ENCODE measurements at regions not wholly inside any gene's neighbourhood (a gene's known extent, or its start where the extent isn't known, plus 50 kb on each side); places are given as distances from the start of the nearest gene placed in this dataset.
"Not testable (repeated sequence)": the region's sequence is repeated elsewhere in the genome, so short reads cannot be mapped to it uniquely, and the experiment has no call there.

DNA sequence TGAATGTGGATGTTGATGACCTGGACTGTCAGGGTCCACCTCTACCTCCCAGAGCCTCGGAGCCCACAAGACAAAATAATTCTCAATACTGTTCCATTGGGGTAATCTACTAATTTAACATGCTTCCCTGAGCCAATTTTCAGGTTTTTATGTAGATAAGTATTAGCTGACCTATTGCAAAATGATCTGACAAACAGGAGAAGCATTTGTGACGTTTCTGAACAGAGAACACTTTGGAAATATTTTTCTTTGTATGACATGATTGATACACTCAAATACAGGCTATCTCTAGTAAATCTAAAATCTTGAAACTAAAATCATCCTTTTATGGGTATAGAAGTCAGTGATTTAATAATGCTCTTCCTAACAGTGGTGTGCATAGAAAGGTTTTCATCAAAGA, 716.6 kb downstream of the KLHL13 start:
- H3K27ac ChIP-seq, result no peak overlapping the region
- TF ChIP-seq, protein P1, sequence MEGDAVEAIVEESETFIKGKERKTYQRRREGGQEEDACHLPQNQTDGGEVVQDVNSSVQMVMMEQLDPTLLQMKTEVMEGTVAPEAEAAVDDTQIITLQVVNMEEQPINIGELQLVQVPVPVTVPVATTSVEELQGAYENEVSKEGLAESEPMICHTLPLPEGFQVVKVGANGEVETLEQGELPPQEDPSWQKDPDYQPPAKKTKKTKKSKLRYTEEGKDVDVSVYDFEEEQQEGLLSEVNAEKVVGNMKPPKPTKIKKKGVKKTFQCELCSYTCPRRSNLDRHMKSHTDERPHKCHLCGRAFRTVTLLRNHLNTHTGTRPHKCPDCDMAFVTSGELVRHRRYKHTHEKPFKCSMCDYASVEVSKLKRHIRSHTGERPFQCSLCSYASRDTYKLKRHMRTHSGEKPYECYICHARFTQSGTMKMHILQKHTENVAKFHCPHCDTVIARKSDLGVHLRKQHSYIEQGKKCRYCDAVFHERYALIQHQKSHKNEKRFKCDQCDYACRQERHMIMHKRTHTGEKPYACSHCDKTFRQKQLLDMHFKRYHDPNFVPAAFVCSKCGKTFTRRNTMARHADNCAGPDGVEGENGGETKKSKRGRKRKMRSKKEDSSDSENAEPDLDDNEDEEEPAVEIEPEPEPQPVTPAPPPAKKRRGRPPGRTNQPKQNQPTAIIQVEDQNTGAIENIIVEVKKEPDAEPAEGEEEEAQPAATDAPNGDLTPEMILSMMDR (conservative IDR thresholded peaks at IDR 0.05), result no peak

DNA sequence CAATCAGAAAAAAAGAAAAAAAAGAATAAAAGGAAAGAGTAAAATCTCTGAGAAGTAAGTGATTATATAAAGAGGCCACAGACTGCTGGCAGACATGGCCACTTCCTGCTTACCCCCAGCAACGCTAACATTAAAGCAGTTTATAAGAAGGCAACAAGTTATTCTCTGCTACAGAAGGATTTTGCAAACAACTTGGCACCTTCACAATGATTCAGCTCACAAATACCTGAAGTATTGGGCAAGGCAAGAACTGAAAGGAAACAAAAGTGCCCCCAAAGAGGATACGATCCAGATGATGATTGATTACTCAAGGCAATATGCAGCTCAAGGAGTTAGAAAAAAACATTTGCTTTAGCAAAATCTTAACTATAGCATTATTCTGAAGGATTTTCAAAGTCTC, 718.8 kb downstream of the KLHL13 start:
- H3K27ac ChIP-seq, result no peak overlapping the region
- TF ChIP-seq, protein P1 (conservative IDR thresholded peaks at IDR 0.05), result no peak

DNA sequence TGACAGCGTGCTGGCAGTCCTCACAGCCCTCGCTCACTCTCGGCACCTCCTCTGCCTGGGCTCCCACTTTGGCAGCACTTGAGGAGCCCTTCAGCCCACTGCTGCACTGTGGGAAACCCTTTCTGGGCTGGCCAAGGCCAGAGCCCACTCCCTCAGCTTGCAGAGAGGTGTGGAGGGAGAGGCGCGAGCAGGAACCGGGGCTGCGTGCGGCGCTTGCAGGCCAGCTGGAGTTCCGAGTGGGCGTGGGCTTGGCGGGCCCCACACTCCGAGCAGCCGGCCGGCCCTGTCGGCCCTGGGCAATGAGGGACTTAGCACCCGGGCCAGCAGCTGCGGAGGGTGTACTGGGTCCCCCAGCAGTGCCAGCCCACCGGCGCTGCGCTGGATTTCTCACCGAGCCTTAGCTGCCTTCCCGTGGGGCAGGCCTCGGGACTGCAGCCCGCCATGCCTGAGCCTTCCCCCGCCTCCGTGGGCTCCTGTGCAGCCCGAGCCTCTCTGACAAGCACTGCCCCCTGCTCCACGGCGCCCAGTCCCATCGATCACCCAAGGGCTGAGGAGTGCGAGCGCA, 722.0 kb downstream of the KLHL13 start:
- not testable (repeated sequence) for H3K27ac ChIP-seq

DNA sequence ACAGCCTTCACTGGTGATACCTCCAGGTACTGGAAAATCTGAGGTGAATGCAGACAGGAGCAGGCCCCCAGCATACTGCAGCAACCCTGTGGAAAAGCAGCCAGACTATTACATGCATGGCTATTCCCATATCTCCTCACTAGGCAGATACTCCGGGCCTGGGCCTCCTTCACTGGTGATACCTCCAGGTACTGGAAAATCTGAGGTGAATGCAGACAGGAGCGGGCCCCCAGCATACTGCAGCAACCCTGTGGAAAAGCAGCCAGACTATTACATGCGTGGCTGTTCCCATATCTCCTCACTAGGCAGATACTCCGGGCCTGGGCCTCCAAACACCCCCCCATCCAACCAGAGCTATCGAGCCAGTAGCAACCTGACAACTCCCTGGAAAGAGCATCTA, 724.2 kb downstream of the KLHL13 start:
- not testable (repeated sequence) for H3K27ac ChIP-seq

DNA sequence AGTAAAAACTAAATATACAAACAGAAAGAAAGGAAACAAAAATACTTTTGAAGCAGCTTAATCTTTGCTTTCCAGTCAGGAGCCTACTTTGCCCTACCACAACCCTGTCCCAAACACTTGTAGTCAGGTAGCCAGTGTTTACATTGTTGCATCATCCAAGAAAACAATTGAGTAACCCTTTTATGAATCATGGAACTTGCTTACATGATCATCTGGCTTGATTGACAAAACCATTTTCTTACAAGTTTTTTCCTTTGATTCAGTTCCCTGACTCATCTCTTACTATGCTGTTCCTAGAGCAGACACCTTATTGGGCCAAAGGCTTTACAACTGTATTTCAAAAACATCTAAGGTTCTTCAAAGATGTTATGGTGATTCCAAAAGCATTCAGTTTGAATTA, 740.1 kb downstream of the KLHL13 start:
- no peak overlapping the region for H3K27ac ChIP-seq
- TF ChIP-seq, protein P1 (conservative IDR thresholded peaks at IDR 0.05), result no peak

DNA sequence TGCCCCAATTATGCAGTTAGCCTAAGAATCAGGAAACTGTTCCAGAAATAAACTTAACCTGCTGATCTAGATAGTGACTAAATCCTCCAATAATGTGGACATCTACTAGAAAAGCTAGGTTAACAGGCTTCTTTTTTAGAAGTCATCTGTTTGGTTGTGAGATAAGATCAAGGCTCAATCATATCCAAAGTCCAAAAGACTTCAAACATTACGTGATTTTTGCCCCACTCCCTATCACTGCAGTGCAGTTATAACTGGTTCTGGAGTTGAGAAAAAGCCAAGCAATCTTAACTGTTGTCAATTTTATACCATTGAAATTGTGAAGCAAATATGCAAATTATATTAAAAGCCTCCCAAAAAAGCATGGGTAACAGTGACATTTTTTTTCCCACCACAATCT, 781.4 kb downstream of the KLHL13 start:
- TF ChIP-seq, protein P1 (conservative IDR thresholded peaks at IDR 0.05), result no peak

DNA sequence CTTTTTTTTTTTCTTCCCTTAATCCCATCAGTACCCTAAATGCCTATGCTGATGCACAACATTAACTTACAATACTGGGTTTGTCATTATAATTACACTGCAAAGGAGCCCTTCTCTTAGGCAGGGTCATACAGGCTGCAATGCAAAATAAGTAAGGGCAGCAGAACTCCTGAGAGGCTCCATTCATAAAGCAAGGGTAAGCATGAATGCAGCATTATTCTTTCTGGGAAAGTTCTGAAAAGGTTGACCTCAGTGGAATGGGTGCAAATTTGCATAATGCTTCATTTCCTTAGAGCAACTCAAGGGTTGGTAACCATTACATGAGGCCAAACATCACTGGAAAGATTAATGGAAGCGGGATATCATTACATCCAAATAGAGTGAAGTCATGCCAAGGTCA, 789.2 kb downstream of the KLHL13 start:
- TF ChIP-seq, protein P1 (conservative IDR thresholded peaks at IDR 0.05), result no peak
- no peak overlapping the region for H3K27ac ChIP-seq

More for the DNA sequence above, 781.4 kb downstream of the KLHL13 start:
- H3K27ac ChIP-seq, result no peak overlapping the region

DNA sequence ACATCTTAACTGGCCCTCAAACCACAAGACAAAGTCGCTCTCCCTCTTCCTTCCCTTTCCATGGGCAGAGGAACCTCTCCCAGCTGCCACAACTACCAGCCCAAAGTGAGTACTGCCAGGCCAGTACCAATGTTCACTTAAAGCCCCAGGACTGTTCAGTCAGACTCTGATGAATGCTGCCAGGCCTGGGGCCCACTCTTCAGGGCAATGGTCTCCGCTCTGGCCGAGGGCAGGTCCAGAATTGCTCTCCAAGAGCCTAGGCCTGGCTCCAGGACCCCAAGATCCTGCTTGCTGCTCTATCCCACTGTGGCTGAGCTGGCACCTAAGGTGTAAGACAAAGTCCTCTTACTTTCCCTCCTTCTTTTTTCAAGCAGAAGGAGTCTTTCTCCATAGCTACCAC, 790.9 kb downstream of the KLHL13 start:
- H3K27ac ChIP-seq, result no peak overlapping the region
- TF ChIP-seq, protein P1 (conservative IDR thresholded peaks at IDR 0.05), result no peak
